H1 (cell line): ENCODE measurements at regions not wholly inside any gene's neighbourhood (a gene's known extent, or its start where the extent isn't known, plus 50 kb on each side); places are given as distances from the start of the nearest gene placed in this dataset.

Experiments used
- CTCF ChIA-PET: fragments of 300-600 bp; sonication (Branson Sonifier 250); formaldehyde crosslinking; loops from one replicate; lab custom pipeline; 2021; ENCODE audit not compliant: partially characterized antibody; lab: Charles Lee
- POLR2A ChIA-PET: fragments of 300-600 bp; sonication (Branson Sonifier 250); formaldehyde crosslinking; loops from one replicate; lab custom pipeline; 2021; ENCODE audit warnings: inconsistent platforms; ENCODE audit not compliant: partially characterized antibody; lab: Charles Lee
- DNase-seq, 2 experiments: peaks; one replicate each; pipeline versions ENCODE4 v3.0.0 to v3.0.0-alpha.2; 2010 to 2022; ENCODE audit warnings: low spot score in 2 of 2, low read depth in 1 of 2, mixed read lengths in 1 of 2
- FAIRE-seq: peaks from 2 replicates; lab custom pipeline; 2011; peaks lifted over from hg19 to GRCh38; lab: Jason Lieb, UNC
- H2AFZ ChIP-seq: 2 replicates; pipeline ENCODE4 v1.8.1; 2012; ENCODE audit warnings: low read length, inconsistent platforms
- H2AK5ac ChIP-seq: 2 replicates; pipeline ENCODE4 v1.6.1; 2013; ENCODE audit warnings: low read depth, low read length
- H2BK120ac ChIP-seq: replicated peaks from 2 replicates; pipeline ENCODE3; 2013; ENCODE audit warnings: low read depth, low read length, inconsistent platforms
- H2BK12ac ChIP-seq: 2 replicates; pipeline ENCODE4 v1.6.1; 2013; ENCODE audit warnings: low read depth, low read length
- H2BK15ac ChIP-seq: 2 replicates; pipeline ENCODE4 v1.6.1; 2013; ENCODE audit warnings: low read length
- H2BK20ac ChIP-seq: 2 replicates; pipeline ENCODE4 v1.6.1; 2013; ENCODE audit warnings: low read length
- H2BK5ac ChIP-seq: 2 replicates; pipeline ENCODE4 v1.6.1; 2013; ENCODE audit warnings: low read depth, low read length
- H3K14ac ChIP-seq: 2 replicates; pipeline ENCODE4 v1.6.1; 2013; ENCODE audit warnings: inconsistent platforms; ENCODE audit not compliant: insufficient read length
- H3K18ac ChIP-seq: 2 replicates; pipeline ENCODE4 v1.6.1; 2013; ENCODE audit warnings: low read length; ENCODE audit errors: extremely low read depth
- H3K23ac ChIP-seq: 2 replicates; pipeline ENCODE4 v1.6.1; 2013; ENCODE audit warnings: inconsistent platforms; ENCODE audit not compliant: insufficient read length
- H3K23me2 ChIP-seq: 2 replicates; pipeline ENCODE4 v1.6.1; 2013; ENCODE audit warnings: low read depth, low read length
- H3K27ac ChIP-seq: 2 replicates; pipeline ENCODE4 v1.6.1; 2011; ENCODE audit warnings: low read depth, low read length, inconsistent platforms
- H3K27me3 ChIP-seq, 4 experiments: replicated peaks in 1 of 4; 1 replicate in 1 of 4; 2 replicates in 3 of 4; pipeline versions ENCODE4 v1.6.1 to v1.8.1; 2011 to 2013; ENCODE audit warnings: low read length in 3 of 4, mild to moderate bottlenecking in 3 of 4, inconsistent platforms in 2 of 4, mixed read lengths in 2 of 4, moderate library complexity in 1 of 4; ENCODE audit not compliant: control insufficient read depth in 3 of 4, insufficient read depth in 3 of 4; ENCODE audit errors: extremely low read depth in 1 of 4
- H3K36me3 ChIP-seq, 4 experiments: 2 replicates each; pipeline versions ENCODE4 v1.6.1 to v1.8.1; 2011 to 2013; ENCODE audit warnings: mild to moderate bottlenecking in 4 of 4, low read length in 3 of 4, moderate library complexity in 2 of 4, control low read depth in 1 of 4, inconsistent platforms in 1 of 4; ENCODE audit not compliant: insufficient read depth in 4 of 4, control insufficient read depth in 2 of 4
- H3K4ac ChIP-seq: replicated peaks from 2 replicates; pipeline ENCODE3; 2013; ENCODE audit warnings: low read length, low read depth, mixed read lengths, inconsistent platforms; ENCODE audit not compliant: insufficient read length
- H3K4me1 ChIP-seq, 4 experiments: replicated peaks in 1 of 4; 1 replicate in 1 of 4; 2 replicates in 3 of 4; pipeline versions ENCODE4 v1.6.1 to v1.8.1; 2011 to 2013; ENCODE audit warnings: low read length in 3 of 4, inconsistent platforms in 2 of 4, mixed read lengths in 1 of 4; ENCODE audit not compliant: insufficient read depth in 4 of 4, control insufficient read depth in 3 of 4
- H3K4me2 ChIP-seq, 2 experiments: 2 replicates each; pipeline versions ENCODE4 v1.6.1 to v1.8.1; 2011 to 2013; ENCODE audit warnings: low read depth in 2 of 2, low read length in 2 of 2, control low read depth in 1 of 2, inconsistent platforms in 1 of 2, mild to moderate bottlenecking in 1 of 2; ENCODE audit not compliant: insufficient read depth in 1 of 2
- H3K4me3 ChIP-seq, 4 experiments: fragments of 200-600, 300-600 bp in 1 of 4; sonication (generic), shearing (Covaris generic), sonication (Bioruptor Twin) in 1 of 4; 2 replicates each; pipeline versions ENCODE4 v1.5.1 to v1.8.1; 2011 to 2016; ENCODE audit warnings: low read length in 4 of 4, low read depth in 3 of 4, control low read depth in 2 of 4, inconsistent platforms in 2 of 4, mild to moderate bottlenecking in 2 of 4, mixed read lengths in 1 of 4, moderate library complexity in 1 of 4; ENCODE audit not compliant: insufficient read depth in 2 of 4; ENCODE audit errors: extremely low read depth in 1 of 4
- H3K56ac ChIP-seq: replicated peaks from 2 replicates; pipeline ENCODE3; 2013; ENCODE audit warnings: low read depth, mild to moderate bottlenecking, mixed read lengths, low read length, inconsistent platforms; ENCODE audit not compliant: insufficient read length
- H3K79me1 ChIP-seq: 2 replicates; pipeline ENCODE4 v1.6.1; 2013; ENCODE audit warnings: low read depth, low read length, control low read depth
- H3K79me2 ChIP-seq, 2 experiments: 2 replicates each; pipeline versions ENCODE4 v1.6.1 to v1.8.1; 2012 to 2013; ENCODE audit warnings: low read length in 2 of 2, mild to moderate bottlenecking in 2 of 2, inconsistent platforms in 1 of 2; ENCODE audit not compliant: insufficient read depth in 2 of 2, control insufficient read depth in 1 of 2
- H3K9ac ChIP-seq, 4 experiments: replicated peaks in 1 of 4; 1 replicate in 1 of 4; 2 replicates in 3 of 4; pipeline versions ENCODE4 v1.6.1 to v1.8.1; 2011 to 2013; ENCODE audit warnings: low read depth in 3 of 4, low read length in 3 of 4, control low read depth in 2 of 4, mild to moderate bottlenecking in 2 of 4, moderate library complexity in 2 of 4, inconsistent platforms in 1 of 4; ENCODE audit errors: extremely low read depth in 1 of 4
- H3K9me3 ChIP-seq, 2 experiments: 2 replicates each; pipeline versions ENCODE4 v1.6.1 to v1.8.1; 2012 to 2013; ENCODE audit warnings: mild to moderate bottlenecking in 2 of 2, moderate library complexity in 2 of 2, control low read depth in 1 of 2, inconsistent platforms in 1 of 2, low read depth in 1 of 2, low read length in 1 of 2, mixed read lengths in 1 of 2; ENCODE audit not compliant: insufficient read depth in 2 of 2
- H4K20me1 ChIP-seq, 2 experiments: replicated peaks in 1 of 2; 2 replicates each; pipeline versions ENCODE3 to v1.8.1; 2011 to 2013; ENCODE audit warnings: inconsistent platforms in 2 of 2, low read length in 2 of 2, mild to moderate bottlenecking in 1 of 2; ENCODE audit not compliant: insufficient read depth in 2 of 2, control insufficient read depth in 1 of 2
- H4K5ac ChIP-seq: 2 replicates; pipeline ENCODE4 v1.6.1; 2013; ENCODE audit warnings: low read length, low read depth, mixed read lengths, inconsistent platforms; ENCODE audit not compliant: insufficient read length
- H4K8ac ChIP-seq: 2 replicates; pipeline ENCODE4 v1.8.0; 2013; ENCODE audit warnings: mild to moderate bottlenecking, moderate library complexity, low read length, inconsistent platforms; ENCODE audit not compliant: insufficient read depth; ENCODE audit errors: extremely low read depth
- H4K91ac ChIP-seq: replicated peaks from 2 replicates; pipeline ENCODE3; 2013; ENCODE audit warnings: low read length, mixed read lengths, inconsistent platforms; ENCODE audit not compliant: insufficient read length
- BCL11A ChIP-seq, 2 experiments: IDR thresholded peaks; one replicate each; pipeline ENCODE4 v1.6.1; 2011; ENCODE audit warnings: low read depth in 2 of 2, low read length in 2 of 2, mild to moderate bottlenecking in 2 of 2
- CBX8 ChIP-seq: fragments of 300-800, 300-1000 bp; sonication (generic); IDR thresholded peaks from 2 replicates; pipeline ENCODE4 v1.7.1; 2016; ENCODE audit warnings: low read depth, low read length, borderline replicate concordance
- CHD1 ChIP-seq: IDR thresholded peaks from 2 replicates; pipeline ENCODE4 v1.6.1; 2012; ENCODE audit warnings: low read depth, low read length, improper control_type of control experiment
- CHD2 ChIP-seq: IDR thresholded peaks from 2 replicates; pipeline ENCODE4 v1.6.1; 2012; ENCODE audit warnings: low read length, improper control_type of control experiment
- CTBP2 ChIP-seq: IDR thresholded peaks from 2 replicates; pipeline ENCODE4 v1.7.0; 2011; ENCODE audit warnings: borderline replicate concordance, mild to moderate bottlenecking, moderate library complexity, mixed read lengths, low read length; ENCODE audit not compliant: insufficient read depth, insufficient read length
- EP300 ChIP-seq, 2 experiments: IDR thresholded peaks; 1 replicate in 1 of 2; 2 replicates in 1 of 2; pipeline ENCODE4 v1.6.1; 2011 to 2012; ENCODE audit warnings: low read depth in 2 of 2, low read length in 2 of 2, mild to moderate bottlenecking in 2 of 2, borderline replicate concordance in 1 of 2, inconsistent platforms in 1 of 2, moderate library complexity in 1 of 2
- HDAC6 ChIP-seq: IDR thresholded peaks from one replicate; pipeline ENCODE4 v1.7.1; 2012; ENCODE audit warnings: low read depth, mild to moderate bottlenecking, inconsistent platforms, low read length, moderate library complexity
- KDM1A ChIP-seq: fragments of 200-600, 300-600 bp; sonication (generic); IDR thresholded peaks from 2 replicates; pipeline ENCODE4 v1.7.1; 2016; ENCODE audit warnings: mild to moderate bottlenecking, low read length, borderline replicate concordance
- RAD21 ChIP-seq, 2 experiments: IDR thresholded peaks in 1 of 2; conservative IDR thresholded peaks in 1 of 2; 2 replicates each; pipeline ENCODE4 v1.6.1; 2011; ENCODE audit warnings: low read depth in 2 of 2, low read length in 2 of 2, improper control_type of control experiment in 1 of 2, inconsistent platforms in 1 of 2, mild to moderate bottlenecking in 1 of 2, moderate library complexity in 1 of 2
- RFX5 ChIP-seq: IDR thresholded peaks from 2 replicates; pipeline ENCODE4 v1.6.1; 2011; ENCODE audit warnings: low read depth, low read length, improper control_type of control experiment, borderline replicate concordance
- SIRT6 ChIP-seq: IDR thresholded peaks from one replicate; pipeline ENCODE4 v1.7.1; 2012; ENCODE audit warnings: low read length, inconsistent platforms
- SP4 ChIP-seq: IDR thresholded peaks from 2 replicates; pipeline ENCODE4 v1.6.1; 2012; ENCODE audit warnings: low read length, inconsistent platforms
- TAF1 ChIP-seq: IDR thresholded peaks from 2 replicates; pipeline ENCODE4 v1.6.1; 2011; ENCODE audit warnings: mild to moderate bottlenecking, low read depth, low read length
- TAF7 ChIP-seq: optimal IDR thresholded peaks from 2 replicates; pipeline ENCODE3; 2011; ENCODE audit warnings: low read depth, mild to moderate bottlenecking, inconsistent platforms, low read length, moderate library complexity, borderline replicate concordance
- WGBS, 2 experiments: shearing (Covaris generic) in 1 of 2; methylation state at CpG; one replicate each; pipeline versions ENCODE4 v1.1.6 to v1.1.7; 2013 to 2015; ENCODE audit warnings: low lambda C conversion rate in 2 of 2, mixed read lengths in 2 of 2, inconsistent platforms in 1 of 2, low coverage in 1 of 2, missing lambda C conversion rate in 1 of 2; ENCODE audit not compliant: insufficient replicate concordance in 2 of 2, insufficient coverage in 1 of 2, insufficient read length in 1 of 2; ENCODE audit errors: extremely low coverage in 1 of 2, missing lambda C conversion rate in 1 of 2; 5-methylcytosine and 5-hydroxymethylcytosine counted together

GRCh38 chr20:29742699-29743100 lies 1514.8 kb upstream of the DEFB115 start:
- Histone ChIP-seq H3K9me3 (peaks cover 17 to 66% of the 10 kb centered on the region in 2 experiments; a peak in 3 of 4 replicates), H3K9ac (no peak overlapping the region), H3K27ac (no peak overlapping the region), H2BK12ac (no peak overlapping the region), H3K23ac (no peak overlapping the region), H3K23me2 (no peaks in the 10 kb centered on the region), H4K5ac (no peak overlapping the region), H2BK5ac (no peak overlapping the region), H2BK20ac (no peak overlapping the region), H3K4me1 (no peaks in the 10 kb centered on the region), H3K56ac (no peak overlapping the region), H3K27me3 (no peaks in the 10 kb centered on the region), H2AK5ac (no peak overlapping the region), H3K14ac (no peak overlapping the region), H4K8ac (no peak overlapping the region), H3K36me3 (no peaks in the 10 kb centered on the region; a peak in 1 of 8 replicates), H3K4me3 (no peak overlapping the region), H3K79me1 (no peaks in the 10 kb centered on the region), H3K18ac (no peak overlapping the region), H2AFZ (no peak overlapping the region), H4K20me1 (no peaks in the 10 kb centered on the region), H3K4me2 (no peak overlapping the region), H2BK120ac (no peak overlapping the region), H3K79me2 (no peaks in the 10 kb centered on the region), H4K91ac (no peak overlapping the region), H2BK15ac (no peak overlapping the region), H3K4ac (no peak overlapping the region)
- POLR2A ChIA-PET: no interaction called here
- FAIRE-seq (no peak), DNase-seq (no peak)
- 99% methylated on average over 27 of the region's 41 CpGs; no CpG with 5 or more reads in 1 of the 2 experiments for WGBS, 2 experiments
- CTCF ChIA-PET: no interaction called here
- TF ChIP-seq SP4 (no peak), CHD1 (no peak), SIRT6 (no peak), CTBP2 (no peak), EP300 (IDR thresholded peaks at IDR 0.05; ENCODE audit: borderline replicate concordance in 1 of 2, low read depth in 2 of 2, low read length in 2 of 2) (no peak), CBX8 (no peak), RFX5 (no peak), TAF7 (no peak), RAD21 (IDR thresholded peaks at IDR 0.05 in 1 of 2, conservative IDR thresholded peaks at IDR 0.05 in 1 of 2; ENCODE audit: low read depth in 2 of 2, low read length in 2 of 2) (no peak), BCL11A (IDR thresholded peaks at IDR 0.05; ENCODE audit: low read depth in 2 of 2, low read length in 2 of 2) (no peak), CHD2 (no peak), TAF1 (no peak), KDM1A (no peak), HDAC6 (no peak)
